GM19463 (cell line): ENCODE measurements at regions not wholly inside any gene's neighbourhood (a gene's known extent, or its start where the extent isn't known, plus 50 kb on each side); places are given as distances from the start of the nearest gene placed in this dataset.

Experiments
- ATAC-seq: cut with Tn5 transposase; IDR thresholded peaks from one replicate; pipeline ENCODE4 v1.9.1; 2021; ENCODE audit warnings: mild to moderate bottlenecking, moderate library complexity; ENCODE audit not compliant: unreplicated experiment

DNA sequence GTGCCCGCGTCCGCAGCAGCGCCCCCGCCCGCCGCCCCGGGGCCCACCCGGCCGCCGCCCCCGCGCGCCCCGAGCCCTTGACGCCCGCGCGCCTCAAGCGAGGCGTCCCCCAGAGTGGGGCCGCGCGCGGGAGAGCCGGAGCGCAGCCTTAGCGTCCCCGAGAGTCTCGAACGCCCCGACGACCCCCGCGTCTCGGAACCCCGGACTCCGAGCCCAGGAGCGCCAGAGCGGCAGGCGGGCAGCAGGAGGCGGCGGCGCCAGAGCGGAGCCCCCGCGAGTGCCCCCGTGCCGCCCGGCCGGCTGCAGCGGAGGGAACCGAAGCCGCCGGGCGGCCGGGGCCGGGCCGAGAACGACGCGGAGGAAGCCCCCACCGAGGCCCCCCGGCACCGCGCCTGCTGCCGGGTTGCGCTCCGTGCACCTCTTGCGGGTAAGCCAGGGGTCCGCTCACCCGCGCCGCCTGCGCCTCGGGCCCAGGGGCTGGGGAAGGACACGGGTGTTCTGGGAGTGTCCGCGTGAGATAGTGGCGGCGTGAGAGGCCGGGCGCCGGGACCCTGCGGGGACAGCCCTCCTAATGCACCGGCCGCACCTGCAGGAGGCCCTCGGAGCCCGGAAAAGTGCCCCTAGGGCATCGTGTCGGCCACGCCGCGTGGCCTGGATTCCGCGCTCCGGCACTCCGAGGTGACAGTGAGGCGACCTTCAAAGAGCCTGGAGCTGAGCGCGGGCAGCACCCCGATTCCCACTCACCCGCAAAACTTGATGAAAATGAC, 52.0 kb upstream of the ULK4 start:
- peak; percentile 3 for ATAC-seq

GRCh38 chr3:42012935-42013690, 51.2 kb upstream of the ULK4 start:
- ATAC-seq, result peak; percentile 64

DNA sequence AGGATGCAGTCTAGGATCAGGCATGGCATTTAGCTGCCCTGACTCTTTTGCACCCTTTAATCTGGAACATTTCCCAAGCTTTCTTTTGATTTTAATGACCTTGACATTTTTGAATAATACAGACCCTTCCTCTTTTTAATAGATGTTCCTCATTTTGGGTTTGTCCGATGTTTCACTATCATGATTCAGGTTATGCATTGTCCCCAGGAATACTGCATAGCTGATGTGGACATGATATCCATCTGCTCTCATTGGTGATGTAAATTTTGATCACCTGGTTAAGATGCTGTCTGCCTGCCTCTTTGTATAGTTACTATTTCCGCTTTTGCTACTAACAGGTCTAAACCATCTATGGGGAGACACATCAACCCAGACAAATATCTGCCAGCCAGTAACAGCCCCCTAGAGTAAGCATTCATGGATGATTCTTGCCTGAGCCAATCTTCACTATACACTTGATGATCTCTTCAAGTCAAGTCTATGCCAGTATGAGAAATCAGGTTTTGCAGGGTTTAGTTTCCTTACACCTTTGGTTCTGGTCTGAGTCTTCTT, 50.6 kb upstream of the ULK4 start:
- peak; percentile 7 for ATAC-seq
